ENCODE measurements at regions not wholly inside any gene's neighbourhood (a gene's known extent, or its start where the extent isn't known, plus 50 kb on each side); places are given as distances from the start of the nearest gene placed in this dataset.

DNA sequence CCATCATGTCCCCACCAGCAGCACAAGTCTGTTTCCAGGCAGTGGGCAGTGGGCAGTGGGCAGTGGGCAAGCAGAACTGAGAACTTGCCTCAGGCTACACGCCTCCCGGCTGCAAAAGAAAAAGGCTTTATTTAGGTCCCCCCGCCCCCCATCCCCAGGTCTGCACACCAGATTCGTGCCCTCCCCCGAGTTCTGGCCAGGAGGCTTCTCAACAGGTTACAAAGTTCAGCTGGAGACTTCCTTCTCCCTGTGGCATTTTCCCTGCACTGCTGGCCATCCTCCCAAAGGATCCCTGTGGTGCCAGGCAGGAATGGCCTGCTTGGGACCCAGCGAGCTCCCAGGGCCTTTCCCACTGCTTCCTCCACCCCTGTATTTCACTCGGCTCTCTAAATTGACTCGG is 97.0 kb upstream of the TRIM2 start:
- DNase-seq (ENCODE audit: low read depth): no peak

DNA sequence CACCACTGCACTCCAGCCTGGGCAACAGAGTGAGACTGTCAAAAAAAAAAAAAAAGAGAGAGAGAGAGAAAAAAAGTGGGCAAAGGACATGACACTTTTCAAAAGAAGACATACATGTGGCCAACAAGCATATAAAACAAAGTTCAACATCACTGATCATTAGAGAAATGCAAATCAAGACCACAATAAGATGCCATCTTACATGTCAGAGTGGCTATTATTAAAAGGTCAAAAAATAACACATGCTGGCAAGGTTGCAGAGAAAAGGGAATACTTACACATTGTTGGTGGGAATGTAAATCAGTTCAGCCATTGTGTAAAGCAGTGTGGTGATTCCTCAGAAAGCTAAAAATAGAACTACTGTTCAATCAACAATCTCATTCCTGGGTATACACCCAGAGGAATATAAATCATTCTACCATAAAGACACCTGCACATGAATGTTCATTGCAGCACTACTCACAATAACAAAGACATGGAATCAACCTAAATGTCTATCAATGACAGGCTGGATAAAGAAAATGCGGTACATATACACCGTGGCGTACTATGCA is 94.9 kb upstream of the TRIM2 start:
- DNase-seq (ENCODE audit: low read depth): no peak

DNA sequence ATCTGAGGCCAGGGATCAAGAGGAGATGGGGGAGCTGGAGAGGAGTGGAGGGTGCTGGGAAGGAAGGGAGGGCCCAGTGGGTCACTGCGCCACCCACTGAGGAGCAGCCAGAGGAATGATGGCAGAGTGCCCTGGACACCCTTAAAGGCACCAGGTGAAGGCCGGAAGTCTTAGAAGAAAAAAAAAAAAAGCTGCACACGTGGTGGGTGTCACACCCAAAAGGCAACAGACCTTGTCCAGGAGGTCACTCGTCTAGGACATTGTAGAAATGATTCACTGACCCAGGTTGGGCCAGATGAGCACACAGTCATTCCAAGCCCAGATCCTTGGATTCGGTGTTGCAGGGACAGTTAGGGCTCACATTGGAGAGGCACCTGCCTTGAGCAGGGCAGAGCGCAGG is 93.5 kb upstream of the TRIM2 start:
- DNase-seq (ENCODE audit: low read depth): no peak

- no peak for DNase-seq (ENCODE audit: low read depth)
Observed at GRCh38 chr4:153111426-153112040, 92.7 kb upstream of the TRIM2 start.

GRCh38 chr4:153112041-153112441 is 92.2 kb upstream of the TRIM2 start:
- DNase-seq (ENCODE audit: low read depth): no peak

GRCh38 chr4:153113061-153113837 is 91.0 kb upstream of the TRIM2 start:
- DNase-seq (ENCODE audit: low read depth): no peak

- DNase-seq (ENCODE audit: low read depth): no peak
Observed at GRCh38 chr4:153113838-153114105, 90.5 kb upstream of the TRIM2 start.

GRCh38 chr4:153114771-153115321 is 89.4 kb upstream of the TRIM2 start:
- peak; percentile 63 for DNase-seq (ENCODE audit: low read depth)

GRCh38 chr4:153115322-153116290 is 88.6 kb upstream of the TRIM2 start:
- DNase-seq (ENCODE audit: low read depth): peak; percentile 64

DNA sequence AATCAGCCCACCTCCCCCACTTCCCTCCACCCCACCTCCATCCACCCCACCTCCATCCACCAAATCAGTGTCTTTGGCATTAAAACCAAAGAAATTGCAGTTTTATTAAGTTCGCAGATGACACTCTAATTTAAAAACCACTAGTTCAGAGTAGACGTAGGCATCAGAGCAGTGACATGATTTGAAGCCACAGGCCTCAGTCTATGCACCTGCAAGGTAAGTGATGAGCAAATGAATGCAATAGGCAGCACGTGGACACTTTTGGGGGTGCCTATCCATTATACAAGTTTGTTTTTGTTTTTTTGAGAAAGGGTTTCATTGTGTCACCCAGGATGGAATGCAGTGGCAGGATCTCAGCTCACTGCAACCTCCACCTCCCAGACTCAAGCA is 88.0 kb upstream of the TRIM2 start:
- no peak for DNase-seq (ENCODE audit: low read depth)

DNA sequence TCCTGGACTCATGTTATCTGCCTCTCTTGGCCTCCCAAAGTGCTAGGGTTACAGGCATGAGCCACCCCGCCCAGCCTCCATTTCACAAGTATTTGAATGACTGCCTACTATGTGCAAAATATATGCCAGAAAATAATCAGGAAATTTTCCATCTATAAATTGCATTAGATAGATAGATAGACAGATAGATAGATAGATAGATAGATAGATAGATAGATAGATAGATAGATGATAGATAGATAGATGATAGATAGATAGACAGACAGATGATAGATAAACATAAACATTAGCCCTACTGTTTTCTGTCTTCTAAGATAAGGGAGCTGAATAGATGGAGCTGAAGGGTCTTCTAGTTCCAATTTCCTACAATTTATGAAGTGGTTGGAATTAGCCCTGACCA is 87.4 kb upstream of the TRIM2 start:
- no peak for DNase-seq (ENCODE audit: low read depth)

DNA sequence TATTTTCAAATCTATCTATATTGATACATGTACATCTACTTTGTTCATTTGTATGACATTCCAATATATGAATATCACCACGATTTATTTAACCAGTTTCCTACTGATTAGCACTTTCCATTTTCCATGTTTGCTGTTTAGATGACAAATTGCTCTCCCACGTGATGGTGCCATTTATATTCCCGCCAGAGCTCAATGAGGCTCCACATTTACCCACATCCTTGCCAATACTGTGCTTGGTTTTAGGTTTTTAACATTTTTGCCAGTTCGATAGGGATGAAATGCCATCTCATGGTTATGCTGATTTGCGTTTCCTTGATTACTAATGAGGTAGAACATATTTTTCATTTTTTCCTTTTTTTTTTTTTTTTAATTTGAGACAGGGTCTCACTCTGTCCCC is 86.7 kb upstream of the TRIM2 start:
- no peak for DNase-seq (ENCODE audit: low read depth)

DNA sequence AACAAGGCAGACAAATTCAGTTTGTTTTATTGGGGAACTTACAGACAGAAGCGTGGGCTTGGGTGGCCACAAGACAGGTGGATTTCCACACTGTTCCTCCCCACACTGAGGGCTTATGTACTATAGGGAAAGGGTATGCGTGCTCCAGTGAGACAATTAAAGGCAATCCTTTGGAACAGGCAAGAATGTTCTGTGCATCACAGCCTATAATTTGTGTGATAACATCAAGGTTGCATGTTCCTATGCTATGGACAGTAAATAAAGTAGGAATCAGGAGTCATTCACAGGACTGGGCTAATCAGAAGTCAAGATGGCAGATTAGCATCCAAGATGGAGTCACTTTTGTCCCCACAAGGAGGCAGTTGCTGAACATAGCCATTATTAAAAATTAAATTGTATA is 84.6 kb upstream of the TRIM2 start:
- DNase-seq (ENCODE audit: low read depth): no peak

GRCh38 chr4:153120235-153120634 is 84.0 kb upstream of the TRIM2 start:
- no peak for DNase-seq (ENCODE audit: low read depth)

GRCh38 chr4:153122855-153123254 is 81.4 kb upstream of the TRIM2 start:
- DNase-seq (ENCODE audit: low read depth): no peak

DNA sequence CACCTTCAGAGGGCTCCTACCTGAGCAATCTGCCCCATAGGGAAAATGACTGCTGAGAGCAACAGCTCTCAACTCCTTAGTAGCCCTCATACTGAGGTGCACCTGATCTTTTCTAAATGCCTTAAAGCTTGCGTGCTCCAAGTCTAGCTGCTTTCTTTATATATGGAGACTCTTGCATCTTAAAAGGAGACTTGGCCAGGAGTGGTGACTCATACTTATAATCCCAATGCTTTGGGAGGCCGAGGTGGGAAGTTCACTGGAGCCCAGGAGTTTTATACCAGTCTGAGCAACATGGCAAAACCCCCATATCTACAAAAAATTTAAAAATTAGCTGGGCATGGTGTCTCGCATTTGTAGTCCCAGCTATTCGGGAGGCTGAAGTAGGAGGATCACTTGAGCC is 78.1 kb upstream of the TRIM2 start:
- no peak for DNase-seq (ENCODE audit: low read depth)

DNA sequence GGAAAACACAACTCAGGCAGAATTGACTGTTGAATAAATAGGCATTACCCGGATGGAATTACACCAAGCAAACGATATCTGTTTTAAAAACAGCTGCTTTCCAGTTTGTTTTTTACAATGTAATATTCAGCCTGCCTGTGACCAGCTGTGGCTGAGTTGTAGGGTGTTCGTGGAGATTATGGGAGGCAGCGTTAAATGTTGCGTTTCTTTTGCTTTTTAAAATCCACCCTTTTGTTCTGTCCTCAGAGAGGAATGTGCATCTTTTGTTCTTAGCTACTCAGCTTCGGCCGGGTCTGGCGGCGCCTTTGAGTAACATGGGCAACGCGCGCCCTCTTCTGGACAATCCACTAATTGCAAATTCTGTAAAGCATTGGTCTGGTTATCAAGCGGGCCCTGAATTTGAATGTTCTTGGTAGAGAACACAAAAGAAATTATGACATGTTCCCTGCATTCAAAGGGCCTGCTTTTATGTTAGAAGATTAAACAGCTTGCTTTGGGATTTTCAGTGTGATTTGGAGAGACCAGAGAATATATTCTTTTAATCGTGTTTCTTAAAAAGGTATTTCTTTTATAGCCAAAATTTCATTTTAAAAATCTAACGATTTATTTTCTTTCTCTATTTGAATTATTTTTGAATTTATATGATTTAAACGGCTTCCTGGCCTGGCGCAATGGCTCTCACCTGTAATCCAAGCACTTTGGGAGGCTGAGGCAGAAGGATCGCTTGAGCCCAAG is 76.3 kb upstream of the TRIM2 start:
- DNase-seq (ENCODE audit: low read depth): no peak

GRCh38 chr4:153131596-153131995 is 72.6 kb upstream of the TRIM2 start:
- no peak for DNase-seq (ENCODE audit: low read depth)

- no peak for DNase-seq (ENCODE audit: low read depth)
Observed at GRCh38 chr4:153137159-153137558, 67.1 kb upstream of the TRIM2 start.

- no peak for DNase-seq (ENCODE audit: low read depth)
Observed at GRCh38 chr4:153137677-153138630, 66.3 kb upstream of the TRIM2 start.

- no peak for DNase-seq (ENCODE audit: low read depth)
Observed at GRCh38 chr4:153138736-153139135, 65.5 kb upstream of the TRIM2 start.
